ENCODE measurements at regions not wholly inside any gene's neighbourhood (a gene's known extent, or its start where the extent isn't known, plus 50 kb on each side); places are given as distances from the start of the nearest gene placed in this dataset.

- no peak overlapping the region for H3K27ac ChIP-seq
- no peaks in the 10 kb centered on the region for H3K36me3 ChIP-seq
- H3K4me1 ChIP-seq, result no peaks in the 10 kb centered on the region
- H3K4me3 ChIP-seq, result no peak overlapping the region
- WGBS, 2 donors, result 61 to 79% methylated on average over 2 of the region's 2 CpGs
- intact Hi-C loops (cut with DNase I), result no loop called here
- TF ChIP-seq POLR2A (IDR thresholded peaks at IDR 0.05) (no peak), POLR2AphosphoS5 (IDR thresholded peaks at IDR 0.05) (no peak), EP300 (IDR thresholded peaks at IDR 0.05) (no peak), CTCF (IDR thresholded peaks at IDR 0.05) (no peak)
- DNase-seq, result no peak
- no peaks in the 10 kb centered on the region for H3K9me3 ChIP-seq
- no peaks in the 10 kb centered on the region for H3K27me3 ChIP-seq
Measured at GRCh38 chr11:80085563-80085962, 644.7 kb upstream of the TENM4 start.

- WGBS, 2 donors, result 85 to 86% methylated on average over 3 of the region's 3 CpGs
- H3K36me3 ChIP-seq, result no peaks in the 10 kb centered on the region
- H3K27me3 ChIP-seq, result no peaks in the 10 kb centered on the region
- H3K4me3 ChIP-seq, result no peak overlapping the region
- TF ChIP-seq POLR2A (IDR thresholded peaks at IDR 0.05) (no peak), POLR2AphosphoS5 (IDR thresholded peaks at IDR 0.05) (no peak), EP300 (IDR thresholded peaks at IDR 0.05) (no peak), CTCF (IDR thresholded peaks at IDR 0.05) (no peak)
- H3K27ac ChIP-seq, result no peak overlapping the region
- H3K9me3 ChIP-seq, result no peaks in the 10 kb centered on the region
- H3K4me1 ChIP-seq, result no peaks in the 10 kb centered on the region
- intact Hi-C loops (cut with DNase I), result no loop called here
- no peak for DNase-seq
Measured at GRCh38 chr11:80084608-80085007, 643.8 kb upstream of the TENM4 start.

GRCh38 chr11:80083531-80083951 lies 642.7 kb upstream of the TENM4 start:
- Histone ChIP-seq H3K4me3 (no peak overlapping the region), H3K27ac (no peak overlapping the region), H3K4me1 (no peaks in the 10 kb centered on the region), H3K27me3 (no peaks in the 10 kb centered on the region), H3K36me3 (no peaks in the 10 kb centered on the region), H3K9me3 (no peaks in the 10 kb centered on the region)
- DNase-seq, result no peak
- intact Hi-C loops (cut with DNase I), result no loop called here
- 73 to 76% methylated on average over 2 of the region's 2 CpGs for WGBS, 2 donors
- TF ChIP-seq EP300 (IDR thresholded peaks at IDR 0.05), result no peak
- TF ChIP-seq POLR2AphosphoS5 (IDR thresholded peaks at IDR 0.05), result no peak
- TF ChIP-seq POLR2A (IDR thresholded peaks at IDR 0.05), result no peak
- no peak for TF ChIP-seq CTCF (IDR thresholded peaks at IDR 0.05)

- no peak overlapping the region for H3K27ac ChIP-seq
- WGBS, 2 donors, result 92 to 96% methylated on average over 1 of the region's 1 CpG
- H3K27me3 ChIP-seq, result no peaks in the 10 kb centered on the region
- H3K36me3 ChIP-seq, result no peaks in the 10 kb centered on the region
- no peaks in the 10 kb centered on the region for H3K4me1 ChIP-seq
- no peak for DNase-seq
- TF ChIP-seq EP300 (IDR thresholded peaks at IDR 0.05) (no peak), POLR2A (IDR thresholded peaks at IDR 0.05) (no peak), POLR2AphosphoS5 (IDR thresholded peaks at IDR 0.05) (no peak), CTCF (IDR thresholded peaks at IDR 0.05) (no peak)
- intact Hi-C loops (cut with DNase I), result no loop called here
- H3K4me3 ChIP-seq, result no peak overlapping the region
- no peaks in the 10 kb centered on the region for H3K9me3 ChIP-seq
Measured at GRCh38 chr11:80082406-80082805, 641.6 kb upstream of the TENM4 start.

GRCh38 chr11:80077113-80077512 lies 636.3 kb upstream of the TENM4 start:
- no peak overlapping the region for H3K4me3 ChIP-seq
- no peaks in the 10 kb centered on the region for H3K36me3 ChIP-seq
- TF ChIP-seq EP300 (IDR thresholded peaks at IDR 0.05) (no peak), CTCF (IDR thresholded peaks at IDR 0.05) (no peak), POLR2A (IDR thresholded peaks at IDR 0.05) (no peak), POLR2AphosphoS5 (IDR thresholded peaks at IDR 0.05) (no peak)
- 82 to 83% methylated on average over 4 of the region's 4 CpGs for WGBS, 2 donors
- H3K9me3 ChIP-seq, result no peaks in the 10 kb centered on the region
- DNase-seq, result no peak
- H3K27me3 ChIP-seq, result no peaks in the 10 kb centered on the region
- intact Hi-C loops (cut with DNase I), result no loop called here
- H3K27ac ChIP-seq, result no peak overlapping the region
- no peaks in the 10 kb centered on the region for H3K4me1 ChIP-seq

Data from sigmoid colon (tissue), 6 donors.